ENCODE measurements at regions not wholly inside any gene's neighbourhood (a gene's known extent, or its start where the extent isn't known, plus 50 kb on each side); places are given as distances from the start of the nearest gene placed in this dataset.

DNA sequence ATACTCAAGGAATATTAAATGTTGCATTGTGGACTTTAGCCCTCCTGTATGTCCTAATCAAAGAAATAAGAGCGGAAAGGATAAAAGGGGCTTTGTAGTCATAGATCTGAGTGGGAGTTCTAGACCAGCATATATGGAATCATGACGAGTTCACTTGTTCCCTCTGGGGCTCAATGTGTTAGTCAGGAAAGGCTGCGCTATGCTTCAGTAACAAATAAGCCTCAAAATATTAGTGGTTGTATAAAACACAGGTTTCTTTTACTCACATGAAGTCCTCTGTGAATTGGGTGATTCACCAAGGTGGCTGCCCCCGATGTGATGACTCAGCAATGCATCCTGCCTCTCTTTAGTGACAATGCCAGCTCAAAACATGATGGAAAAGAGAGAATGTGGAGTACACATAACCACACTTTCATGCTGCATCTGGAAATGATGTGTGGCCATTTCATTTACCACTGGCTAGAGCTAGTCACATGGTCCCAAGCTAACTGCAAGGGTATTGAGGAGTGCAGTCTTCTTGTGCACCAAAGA, 63.3 kb upstream of the IRX5 start:
- no peak overlapping the region for H3K4me3 ChIP-seq
- H3K27ac ChIP-seq = no peak overlapping the region
- ChIA-PET POLR2A (no interaction called here), CTCF (no interaction called here)
- no peak for DNase-seq (ENCODE audit: low read depth in 1 of 2, low spot score in 1 of 2)
- H3K9me3 ChIP-seq = no peaks in the 10 kb centered on the region
- WGBS (ENCODE audit: missing lambda C conversion rate) = 47% methylated on average over 4 of the region's 4 CpGs
- ATAC-seq = no peak
- no peaks in the 10 kb centered on the region for H3K4me1 ChIP-seq
- FAIRE-seq = no peak
- TF ChIP-seq MAFK (IDR thresholded peaks at IDR 0.05; ENCODE audit: partially characterized antibody) = peak; percentile 82
- no peak for TF ChIP-seq RAD21 (conservative IDR thresholded peaks at IDR 0.05 in 1 of 2, IDR thresholded peaks at IDR 0.05 in 1 of 2)
- H3K4me2 ChIP-seq = no peak overlapping the region

DNA sequence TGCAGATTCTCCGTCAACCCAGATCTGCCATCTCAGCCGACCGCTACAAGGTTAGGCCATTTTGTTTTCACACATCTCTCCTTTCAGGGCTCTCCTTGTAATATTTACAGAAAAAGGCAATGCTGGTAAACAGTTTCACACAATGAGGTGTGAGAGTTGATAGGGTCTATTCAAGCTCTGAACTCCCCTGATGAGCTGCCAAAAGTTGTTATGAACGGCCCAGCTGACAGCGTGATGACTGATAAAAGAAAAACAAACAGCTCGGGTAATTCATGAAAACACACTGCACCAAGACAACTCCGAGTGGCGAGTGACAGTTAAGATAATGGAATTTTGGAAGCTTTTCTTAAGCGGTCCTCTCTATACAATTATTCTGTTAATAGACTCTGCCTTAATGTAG, 68.1 kb upstream of the IRX5 start:
- no peak for DNase-seq (ENCODE audit: low read depth in 1 of 2, low spot score in 1 of 2)
- Histone ChIP-seq H3K27ac (no peak overlapping the region), H3K4me1 (no peaks in the 10 kb centered on the region), H3K4me3 (no peak overlapping the region), H3K9me3 (no peaks in the 10 kb centered on the region), H3K4me2 (no peak overlapping the region)
- 63% methylated on average over 9 of the region's 9 CpGs for WGBS (ENCODE audit: missing lambda C conversion rate)
- ATAC-seq = no peak
- ChIA-PET CTCF (interaction anchor here (1.4 to 1.5 kb wide), 2 partner anchors 11 to 18 kb away, joined by 3 read pairs; no protein-coding TSS in a partner anchor), POLR2A (no interaction called here)
- TF ChIP-seq RNF2 (IDR thresholded peaks at IDR 0.05; ENCODE audit: borderline replicate concordance, low read depth) (no peak), RCOR1 (IDR thresholded peaks at IDR 0.05; ENCODE audit: low read depth, low read length) (no peak), RFX5 (IDR thresholded peaks at IDR 0.05) (no peak), EHMT2 (IDR thresholded peaks at IDR 0.05; ENCODE audit: low read depth) (no peak), POLR2A (IDR thresholded peaks at IDR 0.05; ENCODE audit: low read length) (no peak), SREBF2 (IDR thresholded peaks at IDR 0.05) (no peak)
- TF ChIP-seq, protein P1, sequence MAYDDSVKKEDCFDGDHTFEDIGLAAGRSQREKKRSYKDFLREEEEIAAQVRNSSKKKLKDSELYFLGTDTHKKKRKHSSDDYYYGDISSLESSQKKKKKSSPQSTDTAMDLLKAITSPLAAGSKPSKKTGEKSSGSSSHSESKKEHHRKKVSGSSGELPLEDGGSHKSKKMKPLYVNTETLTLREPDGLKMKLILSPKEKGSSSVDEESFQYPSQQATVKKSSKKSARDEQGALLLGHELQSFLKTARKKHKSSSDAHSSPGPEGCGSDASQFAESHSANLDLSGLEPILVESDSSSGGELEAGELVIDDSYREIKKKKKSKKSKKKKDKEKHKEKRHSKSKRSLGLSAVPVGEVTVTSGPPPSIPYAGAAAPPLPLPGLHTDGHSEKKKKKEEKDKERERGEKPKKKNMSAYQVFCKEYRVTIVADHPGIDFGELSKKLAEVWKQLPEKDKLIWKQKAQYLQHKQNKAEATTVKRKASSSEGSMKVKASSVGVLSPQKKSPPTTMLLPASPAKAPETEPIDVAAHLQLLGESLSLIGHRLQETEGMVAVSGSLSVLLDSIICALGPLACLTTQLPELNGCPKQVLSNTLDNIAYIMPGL (CRISPR knock-in tag; IDR thresholded peaks at IDR 0.05; ENCODE audit: borderline replicate concordance) = no peak
- TF ChIP-seq, protein P2, sequence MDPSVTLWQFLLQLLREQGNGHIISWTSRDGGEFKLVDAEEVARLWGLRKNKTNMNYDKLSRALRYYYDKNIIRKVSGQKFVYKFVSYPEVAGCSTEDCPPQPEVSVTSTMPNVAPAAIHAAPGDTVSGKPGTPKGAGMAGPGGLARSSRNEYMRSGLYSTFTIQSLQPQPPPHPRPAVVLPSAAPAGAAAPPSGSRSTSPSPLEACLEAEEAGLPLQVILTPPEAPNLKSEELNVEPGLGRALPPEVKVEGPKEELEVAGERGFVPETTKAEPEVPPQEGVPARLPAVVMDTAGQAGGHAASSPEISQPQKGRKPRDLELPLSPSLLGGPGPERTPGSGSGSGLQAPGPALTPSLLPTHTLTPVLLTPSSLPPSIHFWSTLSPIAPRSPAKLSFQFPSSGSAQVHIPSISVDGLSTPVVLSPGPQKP (IDR thresholded peaks at IDR 0.05; ENCODE audit: low read depth, low read length) = no peak
- FAIRE-seq = no peak

DNA sequence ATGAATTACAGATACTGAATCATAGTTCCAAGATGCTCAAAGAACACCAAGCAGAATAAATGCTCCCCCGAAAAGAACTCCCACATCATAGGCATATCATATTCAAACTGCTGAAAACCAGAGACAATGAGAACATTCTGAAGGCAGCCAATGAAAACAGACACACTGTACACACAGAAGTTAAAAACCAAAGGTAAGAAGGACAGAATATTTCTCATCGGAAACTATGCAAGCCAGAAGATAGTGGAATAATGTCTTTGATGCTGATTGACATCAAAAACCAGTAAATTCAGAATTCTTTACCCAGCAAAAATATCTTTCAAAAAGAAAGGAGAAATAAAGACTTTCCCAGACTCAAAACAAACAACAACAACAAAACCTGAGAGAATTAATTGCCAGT, 73.8 kb upstream of the IRX5 start:
- no peak for DNase-seq (ENCODE audit: low read depth in 1 of 2, low spot score in 1 of 2)
- 31% methylated on average over 2 of the region's 2 CpGs for WGBS (ENCODE audit: missing lambda C conversion rate)
- ChIA-PET CTCF (no interaction called here), POLR2A (no interaction called here)
- H3K9me3 ChIP-seq = peaks cover 17% of the 10 kb centered on the region; the same call in 2 of the 3 replicates
- H3K27ac ChIP-seq = no peak overlapping the region
- no peak overlapping the region for H3K4me3 ChIP-seq
- no peaks in the 10 kb centered on the region for H3K4me1 ChIP-seq
- no peak for FAIRE-seq
- H3K4me2 ChIP-seq = no peak overlapping the region
- no peak for ATAC-seq
- TF ChIP-seq HOXB5 (CRISPR knock-in tag; IDR thresholded peaks at IDR 0.05) (no peak), ZSCAN20 (CRISPR knock-in tag; IDR thresholded peaks at IDR 0.05) (no peak), PHF8 (IDR thresholded peaks at IDR 0.05; ENCODE audit: borderline replicate concordance, low read depth) (no peak), EP300 (IDR thresholded peaks at IDR 0.05) (no peak), CHD2 (IDR thresholded peaks at IDR 0.05; ENCODE audit: low read length, partially characterized antibody) (no peak), RCOR1 (IDR thresholded peaks at IDR 0.05; ENCODE audit: low read depth, low read length) (no peak), ZNF302 (CRISPR knock-in tag; IDR thresholded peaks at IDR 0.05) (no peak), HOXB13 (CRISPR knock-in tag; IDR thresholded peaks at IDR 0.05; ENCODE audit: low read depth) (no peak), FOXS1 (CRISPR knock-in tag; IDR thresholded peaks at IDR 0.05) (no peak), NR3C1 (IDR thresholded peaks at IDR 0.05) (no peak), CBX2 (IDR thresholded peaks at IDR 0.05; ENCODE audit: borderline replicate concordance, low read depth) (no peak), JUN (IDR thresholded peaks at IDR 0.05) (no peak), JUNB (IDR thresholded peaks at IDR 0.05) (no peak), POLR2A (IDR thresholded peaks at IDR 0.05; ENCODE audit: low read length) (no peak), ZFP36 (IDR thresholded peaks at IDR 0.05; ENCODE audit: borderline replicate concordance, partially characterized antibody) (no peak), HOXA7 (CRISPR knock-in tag; IDR thresholded peaks at IDR 0.05) (no peak)
- TF ChIP-seq, protein P3, sequence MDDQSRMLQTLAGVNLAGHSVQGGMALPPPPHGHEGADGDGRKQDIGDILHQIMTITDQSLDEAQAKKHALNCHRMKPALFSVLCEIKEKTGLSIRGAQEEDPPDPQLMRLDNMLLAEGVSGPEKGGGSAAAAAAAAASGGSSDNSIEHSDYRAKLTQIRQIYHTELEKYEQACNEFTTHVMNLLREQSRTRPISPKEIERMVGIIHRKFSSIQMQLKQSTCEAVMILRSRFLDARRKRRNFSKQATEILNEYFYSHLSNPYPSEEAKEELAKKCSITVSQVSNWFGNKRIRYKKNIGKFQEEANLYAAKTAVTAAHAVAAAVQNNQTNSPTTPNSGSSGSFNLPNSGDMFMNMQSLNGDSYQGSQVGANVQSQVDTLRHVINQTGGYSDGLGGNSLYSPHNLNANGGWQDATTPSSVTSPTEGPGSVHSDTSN (IDR thresholded peaks at IDR 0.05) = no peak
- TF ChIP-seq, protein P4, sequence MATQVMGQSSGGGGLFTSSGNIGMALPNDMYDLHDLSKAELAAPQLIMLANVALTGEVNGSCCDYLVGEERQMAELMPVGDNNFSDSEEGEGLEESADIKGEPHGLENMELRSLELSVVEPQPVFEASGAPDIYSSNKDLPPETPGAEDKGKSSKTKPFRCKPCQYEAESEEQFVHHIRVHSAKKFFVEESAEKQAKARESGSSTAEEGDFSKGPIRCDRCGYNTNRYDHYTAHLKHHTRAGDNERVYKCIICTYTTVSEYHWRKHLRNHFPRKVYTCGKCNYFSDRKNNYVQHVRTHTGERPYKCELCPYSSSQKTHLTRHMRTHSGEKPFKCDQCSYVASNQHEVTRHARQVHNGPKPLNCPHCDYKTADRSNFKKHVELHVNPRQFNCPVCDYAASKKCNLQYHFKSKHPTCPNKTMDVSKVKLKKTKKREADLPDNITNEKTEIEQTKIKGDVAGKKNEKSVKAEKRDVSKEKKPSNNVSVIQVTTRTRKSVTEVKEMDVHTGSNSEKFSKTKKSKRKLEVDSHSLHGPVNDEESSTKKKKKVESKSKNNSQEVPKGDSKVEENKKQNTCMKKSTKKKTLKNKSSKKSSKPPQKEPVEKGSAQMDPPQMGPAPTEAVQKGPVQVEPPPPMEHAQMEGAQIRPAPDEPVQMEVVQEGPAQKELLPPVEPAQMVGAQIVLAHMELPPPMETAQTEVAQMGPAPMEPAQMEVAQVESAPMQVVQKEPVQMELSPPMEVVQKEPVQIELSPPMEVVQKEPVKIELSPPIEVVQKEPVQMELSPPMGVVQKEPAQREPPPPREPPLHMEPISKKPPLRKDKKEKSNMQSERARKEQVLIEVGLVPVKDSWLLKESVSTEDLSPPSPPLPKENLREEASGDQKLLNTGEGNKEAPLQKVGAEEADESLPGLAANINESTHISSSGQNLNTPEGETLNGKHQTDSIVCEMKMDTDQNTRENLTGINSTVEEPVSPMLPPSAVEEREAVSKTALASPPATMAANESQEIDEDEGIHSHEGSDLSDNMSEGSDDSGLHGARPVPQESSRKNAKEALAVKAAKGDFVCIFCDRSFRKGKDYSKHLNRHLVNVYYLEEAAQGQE (IDR thresholded peaks at IDR 0.05) = no peak
- TF ChIP-seq, protein P5, sequence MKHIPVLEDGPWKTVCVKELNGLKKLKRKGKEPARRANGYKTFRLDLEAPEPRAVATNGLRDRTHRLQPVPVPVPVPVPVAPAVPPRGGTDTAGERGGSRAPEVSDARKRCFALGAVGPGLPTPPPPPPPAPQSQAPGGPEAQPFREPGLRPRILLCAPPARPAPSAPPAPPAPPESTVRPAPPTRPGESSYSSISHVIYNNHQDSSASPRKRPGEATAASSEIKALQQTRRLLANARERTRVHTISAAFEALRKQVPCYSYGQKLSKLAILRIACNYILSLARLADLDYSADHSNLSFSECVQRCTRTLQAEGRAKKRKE (CRISPR knock-in tag; IDR thresholded peaks at IDR 0.05; ENCODE audit: low read depth) = no peak

Data from A549 (cell line).